ENCODE measurements at regions not wholly inside any gene's neighbourhood (a gene's known extent, or its start where the extent isn't known, plus 50 kb on each side); places are given as distances from the start of the nearest gene placed in this dataset.

DNA sequence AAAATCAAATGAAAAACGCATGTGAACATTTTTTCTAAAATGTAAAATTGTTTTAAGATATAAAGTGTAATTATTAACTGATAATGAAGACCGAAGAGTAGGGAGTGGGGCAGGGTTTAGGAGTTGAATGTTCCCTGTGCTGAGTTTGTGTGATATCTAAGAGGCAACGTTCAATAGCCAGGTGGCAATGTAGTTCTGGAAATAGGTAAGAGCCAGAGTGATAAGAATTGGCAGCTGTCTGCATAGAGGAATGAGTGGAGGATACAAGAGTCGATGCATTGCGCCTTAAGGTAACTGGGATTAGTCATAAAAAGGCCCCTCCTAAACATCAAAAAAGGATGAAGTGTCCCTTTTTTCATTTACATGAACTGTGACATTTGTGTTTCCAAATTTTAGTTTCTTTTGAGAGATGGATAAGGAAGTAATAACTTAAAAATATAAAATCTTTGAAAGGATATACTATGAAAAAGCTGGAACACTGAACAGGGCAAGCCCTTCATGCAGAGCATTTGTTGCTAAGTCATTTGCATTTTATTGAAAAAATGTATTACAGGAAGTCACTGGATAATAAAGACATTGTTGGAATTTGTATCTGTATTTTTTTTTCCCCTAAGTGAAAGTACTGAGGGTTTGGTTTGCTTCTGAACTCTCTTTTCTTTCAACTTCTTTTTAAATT, 659.3 kb downstream of the ACTL7B start:
- TF ChIP-seq POLR2A (IDR thresholded peaks at IDR 0.05; ENCODE audit: low read depth, low read length) (no peak), FOS (IDR thresholded peaks at IDR 0.05; ENCODE audit: low read depth, low read length) (no peak), CTCF (conservative IDR thresholded peaks at IDR 0.05; ENCODE audit: low read depth, low read length) (no peak), CEBPB (IDR thresholded peaks at IDR 0.05; ENCODE audit: low read depth, low read length) (no peak)
- TF ChIP-seq, protein P1, sequence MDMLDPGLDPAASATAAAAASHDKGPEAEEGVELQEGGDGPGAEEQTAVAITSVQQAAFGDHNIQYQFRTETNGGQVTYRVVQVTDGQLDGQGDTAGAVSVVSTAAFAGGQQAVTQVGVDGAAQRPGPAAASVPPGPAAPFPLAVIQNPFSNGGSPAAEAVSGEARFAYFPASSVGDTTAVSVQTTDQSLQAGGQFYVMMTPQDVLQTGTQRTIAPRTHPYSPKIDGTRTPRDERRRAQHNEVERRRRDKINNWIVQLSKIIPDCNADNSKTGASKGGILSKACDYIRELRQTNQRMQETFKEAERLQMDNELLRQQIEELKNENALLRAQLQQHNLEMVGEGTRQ (IDR thresholded peaks at IDR 0.05; ENCODE audit: low read depth, low read length), result no peak
